Panc1 (cell line): ENCODE measurements at regions not wholly inside any gene's neighbourhood (a gene's known extent, or its start where the extent isn't known, plus 50 kb on each side); places are given as distances from the start of the nearest gene placed in this dataset.

ENCODE experiments used
- ATAC-seq: fragments of 200-7000 bp; cut with Tn5 transposase; 2 replicates; pipeline ENCODE4 v1.9.1; 2020; ENCODE audit warnings: mild to moderate bottlenecking, moderate library complexity
- BruUV-seq: library from RNA; stranded (reverse); fragments of 400-500 nt; replicated peaks from 2 replicates; lab custom pipeline; 2021; lab: Mats Ljungman, UMichigan
- CTCF ChIA-PET: fragments of 300-600 bp; sonication (Branson Sonifier 250); formaldehyde crosslinking; loops from one replicate; lab custom pipeline; 2022; ENCODE audit warnings: antibody characterized with exemption; lab: Charles Lee
- POLR2A ChIA-PET: fragments of 300-600 bp; sonication (Branson Sonifier 250); formaldehyde crosslinking; loops from one replicate; lab custom pipeline; 2022; ENCODE audit warnings: antibody characterized with exemption; lab: Charles Lee
- DNase-seq: peaks from one replicate; pipeline ENCODE4 v3.0.0-alpha.2; 2010; ENCODE audit warnings: low read depth, low spot score
- H3K27ac ChIP-seq: 2 replicates; pipeline ENCODE4 v1.5.1; 2011; ENCODE audit warnings: mild to moderate bottlenecking, low read length, inconsistent platforms
- H3K27me3 ChIP-seq: fragments of 200-500 bp; sonication (Bioruptor generic); 2 replicates; pipeline ENCODE4 v1.6.0; 2014; ENCODE audit warnings: low read length, inconsistent platforms; ENCODE audit not compliant: control insufficient read depth, insufficient read depth
- H3K36me3 ChIP-seq: fragments of 200-500 bp; sonication (Bioruptor generic); 2 replicates; pipeline ENCODE4 v1.5.1; 2014; ENCODE audit warnings: inconsistent platforms, mild to moderate bottlenecking, low read length, moderate library complexity; ENCODE audit not compliant: control insufficient read depth, insufficient read depth
- H3K4me1 ChIP-seq: 2 replicates; pipeline ENCODE4 v1.5.1; 2011; ENCODE audit warnings: inconsistent platforms, mild to moderate bottlenecking, low read length, moderate library complexity; ENCODE audit not compliant: control insufficient read depth, insufficient read depth
- H3K4me3 ChIP-seq, 2 experiments: 2 replicates each; pipeline ENCODE4 v1.5.1; 2011 to 2012; ENCODE audit warnings: low read depth in 2 of 2, low read length in 2 of 2, mild to moderate bottlenecking in 2 of 2, inconsistent platforms in 1 of 2, moderate library complexity in 1 of 2
- H3K9me3 ChIP-seq: fragments of 200-500 bp; sonication (Bioruptor generic); 2 replicates; pipeline ENCODE4 v1.5.1; 2014; ENCODE audit warnings: low read depth, mild to moderate bottlenecking, inconsistent platforms, low read length, moderate library complexity; ENCODE audit not compliant: control insufficient read depth, insufficient read depth
- POLR2AphosphoS5 ChIP-seq: IDR thresholded peaks from 2 replicates; pipeline ENCODE4 v1.6.1; 2012; ENCODE audit warnings: mild to moderate bottlenecking, low read depth, low read length, moderate library complexity
- REST ChIP-seq, 2 experiments: IDR thresholded peaks; 2 replicates each; pipeline ENCODE4 v1.6.1; 2011 to 2012; ENCODE audit warnings: low read depth in 2 of 2, control low read depth in 1 of 2, low read length in 1 of 2, mild to moderate bottlenecking in 1 of 2, moderate library complexity in 1 of 2; ENCODE audit not compliant: insufficient read depth in 1 of 2
- SIN3A ChIP-seq: IDR thresholded peaks from 2 replicates; pipeline ENCODE4 v1.6.1; 2012; ENCODE audit warnings: low read depth, mild to moderate bottlenecking, low read length, moderate library complexity, borderline replicate concordance; ENCODE audit not compliant: insufficient read depth
- TCF7L2 ChIP-seq: IDR thresholded peaks from 2 replicates; pipeline ENCODE4 v1.6.1; 2011; ENCODE audit warnings: mild to moderate bottlenecking, low read depth, low read length, inconsistent platforms
- in situ Hi-C: cut with HindIII; loops from 2 replicates; pipeline ENCODE4 v1.10.0; 2016; ENCODE audit warnings: low sequenced_read_pairs, low pct_unique_long_range_greater_than_20kb
- intact Hi-C: fragments of 100-400 bp; cut with micrococcal nuclease; formaldehyde crosslinking; loops from one replicate; pipeline ENCODE4 v1.10.0; 2022; ENCODE audit not compliant: unreplicated experiment
- TF ChIP-seq, protein P1 (sequence below): fragments of 450-650 bp; IDR thresholded peaks from 2 replicates; pipeline ENCODE4 v1.5.1; 2017; ENCODE audit warnings: mild to moderate bottlenecking

GRCh38 chr4:123193802-123194367 lies 202.7 kb upstream of the SPRY1 start:
- in situ Hi-C loops (no loop called here), intact Hi-C loops (no loop called here)
- POLR2A ChIA-PET: no interaction called here
- no TSS peak for BruUV-seq
- CTCF ChIA-PET: no interaction called here
- Histone ChIP-seq H3K4me3 (no peak overlapping the region), H3K36me3 (no peaks in the 10 kb centered on the region), H3K9me3 (no peaks in the 10 kb centered on the region), H3K27ac (no peak overlapping the region), H3K27me3 (no peaks in the 10 kb centered on the region), H3K4me1 (no peaks in the 10 kb centered on the region)
- no peak for TF ChIP-seq TCF7L2
- DNase-seq: no peak
- no peak for ATAC-seq

DNA sequence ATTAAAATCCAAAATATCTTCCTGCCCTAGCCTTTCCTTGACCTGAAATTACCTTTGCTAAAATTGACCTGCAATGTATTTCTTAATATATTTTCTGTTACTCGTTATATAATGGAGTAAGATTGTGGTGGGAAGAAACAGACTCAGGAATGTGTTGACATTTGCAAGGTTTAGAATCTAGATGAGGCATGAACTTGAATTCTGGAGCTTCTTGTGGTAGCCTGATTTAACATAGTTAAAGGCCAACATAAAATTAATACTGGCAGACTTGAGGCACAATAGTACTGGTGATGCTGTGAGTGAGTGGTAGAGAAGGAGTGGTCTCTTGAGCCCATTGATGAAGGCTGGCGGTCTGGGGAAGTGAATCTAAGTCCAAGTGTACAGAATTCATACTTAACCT lies 197.9 kb upstream of the SPRY1 start:
- no peaks in the 10 kb centered on the region for H3K36me3 ChIP-seq
- no peak for ATAC-seq
- H3K27ac ChIP-seq: no peak overlapping the region
- CTCF ChIA-PET: no interaction called here
- in situ Hi-C loops (no loop called here), intact Hi-C loops (no loop called here)
- BruUV-seq: no TSS peak
- no peaks in the 10 kb centered on the region for H3K9me3 ChIP-seq
- H3K4me1 ChIP-seq: no peaks in the 10 kb centered on the region
- no peak for DNase-seq
- POLR2A ChIA-PET: no interaction called here
- no peaks in the 10 kb centered on the region for H3K27me3 ChIP-seq
- TF ChIP-seq REST (IDR thresholded peaks at IDR 0.05; ENCODE audit: insufficient read depth in 1 of 2, low read depth in 2 of 2, low read length in 1 of 2) (no peak), SIN3A (no peak), TCF7L2 (no peak), POLR2AphosphoS5 (no peak)
- TF ChIP-seq, protein P1, sequence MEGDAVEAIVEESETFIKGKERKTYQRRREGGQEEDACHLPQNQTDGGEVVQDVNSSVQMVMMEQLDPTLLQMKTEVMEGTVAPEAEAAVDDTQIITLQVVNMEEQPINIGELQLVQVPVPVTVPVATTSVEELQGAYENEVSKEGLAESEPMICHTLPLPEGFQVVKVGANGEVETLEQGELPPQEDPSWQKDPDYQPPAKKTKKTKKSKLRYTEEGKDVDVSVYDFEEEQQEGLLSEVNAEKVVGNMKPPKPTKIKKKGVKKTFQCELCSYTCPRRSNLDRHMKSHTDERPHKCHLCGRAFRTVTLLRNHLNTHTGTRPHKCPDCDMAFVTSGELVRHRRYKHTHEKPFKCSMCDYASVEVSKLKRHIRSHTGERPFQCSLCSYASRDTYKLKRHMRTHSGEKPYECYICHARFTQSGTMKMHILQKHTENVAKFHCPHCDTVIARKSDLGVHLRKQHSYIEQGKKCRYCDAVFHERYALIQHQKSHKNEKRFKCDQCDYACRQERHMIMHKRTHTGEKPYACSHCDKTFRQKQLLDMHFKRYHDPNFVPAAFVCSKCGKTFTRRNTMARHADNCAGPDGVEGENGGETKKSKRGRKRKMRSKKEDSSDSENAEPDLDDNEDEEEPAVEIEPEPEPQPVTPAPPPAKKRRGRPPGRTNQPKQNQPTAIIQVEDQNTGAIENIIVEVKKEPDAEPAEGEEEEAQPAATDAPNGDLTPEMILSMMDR: no peak
- H3K4me3 ChIP-seq: no peak overlapping the region

DNA sequence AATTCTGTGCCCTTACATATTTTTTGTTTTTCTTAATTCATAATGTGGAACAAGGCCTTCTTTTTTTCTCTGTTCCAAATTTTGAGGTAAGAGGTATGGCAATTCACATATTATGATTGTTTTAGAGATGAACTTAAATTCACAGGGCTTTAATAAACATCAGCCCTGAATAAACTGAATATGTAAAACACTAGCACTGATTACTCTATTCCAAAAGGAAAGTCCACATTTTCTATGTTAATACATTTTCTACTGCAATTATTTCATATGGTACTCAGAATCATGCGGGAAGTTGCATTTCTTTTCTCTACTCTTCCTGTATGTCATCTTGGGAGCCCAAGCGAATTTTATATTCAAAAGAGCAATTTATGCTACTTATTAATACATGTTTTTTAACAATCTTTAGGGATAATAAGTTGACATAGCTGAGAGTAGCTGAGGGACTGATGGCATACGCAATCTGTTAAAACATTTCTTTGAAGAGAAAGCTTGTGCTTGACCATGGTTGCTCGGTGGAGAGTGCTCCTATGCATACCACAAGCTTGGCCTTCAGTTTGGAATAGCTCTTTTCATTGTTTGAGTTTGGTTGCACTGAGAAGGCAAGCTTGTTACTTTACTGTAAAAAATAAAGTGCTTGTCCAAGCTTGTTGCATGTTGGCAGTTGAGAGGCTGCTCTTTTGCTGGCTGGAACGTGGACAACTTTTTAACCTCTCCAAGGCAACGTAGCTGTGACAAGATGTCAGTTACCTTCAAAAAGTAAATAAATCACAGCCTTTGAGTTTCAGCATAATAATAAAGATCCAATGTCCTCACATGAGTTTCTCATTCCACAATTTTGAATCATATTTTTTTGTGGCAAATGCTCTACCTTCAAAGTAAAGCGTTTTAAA lies 196.3 kb upstream of the SPRY1 start:
- in situ Hi-C loops: no loop called here
- TF ChIP-seq SIN3A (no peak), POLR2AphosphoS5 (no peak), TCF7L2 (no peak), REST (IDR thresholded peaks at IDR 0.05; ENCODE audit: insufficient read depth in 1 of 2, low read depth in 2 of 2, low read length in 1 of 2) (no peak)
- TF ChIP-seq, protein P1: no peak
- Histone ChIP-seq H3K27me3 (no peaks in the 10 kb centered on the region), H3K4me1 (no peaks in the 10 kb centered on the region), H3K36me3 (no peaks in the 10 kb centered on the region), H3K9me3 (no peaks in the 10 kb centered on the region), H3K4me3 (no peak overlapping the region), H3K27ac (no peak overlapping the region)
- no TSS peak for BruUV-seq
- ATAC-seq (no peak), DNase-seq (no peak)
- ChIA-PET POLR2A (no interaction called here), CTCF (no interaction called here)
- intact Hi-C loops: no loop called here
